ENCODE measurements at regions not wholly inside any gene's neighbourhood (a gene's known extent, or its start where the extent isn't known, plus 50 kb on each side); places are given as distances from the start of the nearest gene placed in this dataset.

DNA sequence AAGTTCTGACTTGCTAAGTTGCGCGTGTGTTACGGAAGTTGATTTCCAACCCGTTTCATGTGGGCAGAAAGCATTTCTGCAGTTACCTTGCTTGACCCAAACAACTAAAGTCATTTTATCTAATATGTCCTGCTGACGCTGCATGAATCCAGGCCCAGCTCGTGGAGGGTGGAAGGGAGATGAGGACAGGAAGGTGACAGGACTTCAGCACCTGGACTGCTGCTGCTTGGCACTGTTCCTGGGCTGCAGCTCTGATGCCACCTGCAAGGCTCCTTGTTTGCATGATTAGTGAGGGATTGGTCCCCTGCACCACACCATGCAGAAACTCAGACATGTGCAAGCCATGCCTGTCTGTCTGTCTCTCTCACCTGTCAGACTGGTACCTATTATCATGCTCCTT lies 198.4 kb downstream of the PRDM2 start:
- no peak for TF ChIP-seq POLR2A (IDR thresholded peaks at IDR 0.05; ENCODE audit: low read depth, low read length)
- TF ChIP-seq EZH2 (IDR thresholded peaks at IDR 0.05; ENCODE audit: borderline replicate concordance, low read depth, low read length, severe bottlenecking) = no peak
- no peak for TF ChIP-seq POLR2AphosphoS5 (IDR thresholded peaks at IDR 0.05; ENCODE audit: insufficient read depth, low read depth, low read length)
- TF ChIP-seq, protein P1, sequence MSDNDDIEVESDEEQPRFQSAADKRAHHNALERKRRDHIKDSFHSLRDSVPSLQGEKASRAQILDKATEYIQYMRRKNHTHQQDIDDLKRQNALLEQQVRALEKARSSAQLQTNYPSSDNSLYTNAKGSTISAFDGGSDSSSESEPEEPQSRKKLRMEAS (IDR thresholded peaks at IDR 0.05; ENCODE audit: insufficient read depth, insufficient read length) = no peak
